HAP-1 (cell line): ENCODE measurements at regions not wholly inside any gene's neighbourhood (a gene's known extent, or its start where the extent isn't known, plus 50 kb on each side); places are given as distances from the start of the nearest gene placed in this dataset.

Experiments used
- DNase-seq, 2 experiments: peaks; one replicate each; pipeline ENCODE4 v3.0.0-alpha.2; 2016 to 2020; ENCODE audit warnings: low spot score in 2 of 2
- H3K27me3 ChIP-seq: fragments of 250-450 bp; sonication (Bioruptor Pico); 2 replicates; pipeline ENCODE4 v1.5.1; 2020; ENCODE audit warnings: low read depth, mild to moderate bottlenecking, moderate library complexity
- H3K36me3 ChIP-seq: fragments of 250-450 bp; sonication (Bioruptor Pico); replicated peaks from 2 replicates; pipeline ENCODE4 v1.5.1; 2020; ENCODE audit warnings: mild to moderate bottlenecking
- H3K4me1 ChIP-seq: fragments of 250-450 bp; sonication (Bioruptor Pico); 2 replicates; pipeline ENCODE4 v1.5.1; 2020; ENCODE audit warnings: mild to moderate bottlenecking
- H3K4me3 ChIP-seq: fragments of 250-450 bp; sonication (Bioruptor Pico); 2 replicates; pipeline ENCODE4 v1.5.1; 2020; ENCODE audit warnings: mild to moderate bottlenecking, moderate library complexity
- H3K9me3 ChIP-seq: fragments of 250-450 bp; sonication (Bioruptor Pico); 2 replicates; pipeline ENCODE4 v1.5.1; 2020; ENCODE audit warnings: mild to moderate bottlenecking, moderate library complexity
- in situ Hi-C: fragments of 300-500 bp; cut with MboI; formaldehyde crosslinking; loops from 3 replicates; pipeline ENCODE4 v1.14.3; 2020; ENCODE audit warnings: low sequenced_read_pairs, inconsistent platforms, mixed read lengths

DNA sequence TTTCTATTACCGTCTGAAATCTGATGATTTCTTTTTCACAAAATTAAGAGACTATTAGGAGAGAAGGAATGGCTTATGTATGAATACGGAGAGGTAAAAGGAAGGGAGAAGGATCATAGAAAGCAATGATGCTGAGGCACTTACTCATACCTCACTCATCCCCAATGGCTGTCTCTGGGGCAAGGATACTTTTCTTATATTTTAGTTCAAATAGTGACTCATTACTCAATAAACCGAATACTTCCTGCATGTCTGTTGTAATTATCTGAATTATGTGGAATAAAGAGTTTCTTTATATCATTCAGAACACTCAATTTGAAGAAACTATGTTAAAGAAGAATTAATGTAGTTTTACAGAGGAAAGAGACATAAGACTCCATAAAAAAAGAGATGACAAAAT is 284.5 kb upstream of the NUDT12 start:
- H3K36me3 ChIP-seq = no peaks in the 10 kb centered on the region
- no peak overlapping the region for H3K4me3 ChIP-seq
- no peaks in the 10 kb centered on the region for H3K9me3 ChIP-seq
- in situ Hi-C loops = no loop called here
- H3K4me1 ChIP-seq = peaks cover 4% of the 10 kb centered on the region
- H3K27me3 ChIP-seq = no peaks in the 10 kb centered on the region
- no peak for DNase-seq

DNA sequence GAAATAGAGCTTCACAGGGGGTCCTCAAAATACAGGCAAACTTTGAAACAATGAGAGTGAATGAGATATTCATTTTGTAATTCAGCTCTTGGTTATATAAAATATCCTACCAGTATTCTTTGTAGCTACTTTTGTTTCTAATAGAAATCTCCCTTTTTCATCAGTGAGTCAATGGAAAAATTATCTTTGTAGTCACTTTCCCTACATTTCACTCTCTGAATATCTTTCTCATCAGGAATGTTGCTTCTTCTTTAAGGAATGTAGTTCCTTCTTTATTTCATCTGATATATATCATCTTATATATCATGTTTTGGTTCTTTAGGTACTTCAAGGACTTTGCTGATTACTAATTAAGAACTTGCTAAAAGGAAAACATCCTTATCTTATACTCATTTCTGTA is 280.3 kb upstream of the NUDT12 start:
- in situ Hi-C loops = no loop called here
- Histone ChIP-seq H3K9me3 (no peaks in the 10 kb centered on the region), H3K27me3 (no peaks in the 10 kb centered on the region), H3K4me1 (no peaks in the 10 kb centered on the region; the same call in 1 of the 2 replicates), H3K36me3 (no peaks in the 10 kb centered on the region), H3K4me3 (no peak overlapping the region)
- no peak for DNase-seq

GRCh38 chr5:103840600-103840999 is 278.0 kb upstream of the NUDT12 start:
- Histone ChIP-seq H3K4me3 (no peak overlapping the region), H3K27me3 (no peaks in the 10 kb centered on the region), H3K4me1 (no peaks in the 10 kb centered on the region; the same call in 1 of the 2 replicates), H3K9me3 (no peaks in the 10 kb centered on the region), H3K36me3 (no peaks in the 10 kb centered on the region)
- no peak for DNase-seq
- in situ Hi-C loops = no loop called here

GRCh38 chr5:103834216-103834615 is 271.6 kb upstream of the NUDT12 start:
- Histone ChIP-seq H3K4me1 (no peaks in the 10 kb centered on the region; the same call in 1 of the 2 replicates), H3K9me3 (no peaks in the 10 kb centered on the region), H3K4me3 (no peak overlapping the region), H3K36me3 (no peaks in the 10 kb centered on the region), H3K27me3 (no peaks in the 10 kb centered on the region)
- in situ Hi-C loops = no loop called here
- no peak for DNase-seq

DNA sequence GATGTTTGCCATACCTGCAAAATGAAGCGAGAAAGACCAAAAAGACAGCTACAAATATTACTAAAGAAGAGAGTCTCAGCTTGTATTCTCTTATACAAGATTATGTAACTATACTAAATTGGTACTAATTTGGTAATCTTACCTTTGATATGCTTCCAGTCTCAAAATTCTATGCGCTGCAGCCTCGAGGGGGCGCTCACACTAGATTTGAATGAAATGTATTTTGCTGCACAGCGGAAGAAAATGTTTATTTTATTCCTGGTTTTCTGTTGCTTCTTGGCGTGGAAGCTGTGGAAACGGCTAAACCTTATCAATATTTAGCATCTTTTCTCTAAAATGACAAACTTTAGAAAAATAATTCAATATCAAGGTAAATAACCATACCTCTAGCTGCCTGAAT is 267.0 kb upstream of the NUDT12 start:
- no peaks in the 10 kb centered on the region; the same call in 1 of the 2 replicates for H3K4me1 ChIP-seq
- H3K27me3 ChIP-seq = no peaks in the 10 kb centered on the region
- in situ Hi-C loops = no loop called here
- H3K4me3 ChIP-seq = no peak overlapping the region
- DNase-seq = peak; percentile 6 to 70
- H3K9me3 ChIP-seq = no peaks in the 10 kb centered on the region
- no peaks in the 10 kb centered on the region for H3K36me3 ChIP-seq

DNA sequence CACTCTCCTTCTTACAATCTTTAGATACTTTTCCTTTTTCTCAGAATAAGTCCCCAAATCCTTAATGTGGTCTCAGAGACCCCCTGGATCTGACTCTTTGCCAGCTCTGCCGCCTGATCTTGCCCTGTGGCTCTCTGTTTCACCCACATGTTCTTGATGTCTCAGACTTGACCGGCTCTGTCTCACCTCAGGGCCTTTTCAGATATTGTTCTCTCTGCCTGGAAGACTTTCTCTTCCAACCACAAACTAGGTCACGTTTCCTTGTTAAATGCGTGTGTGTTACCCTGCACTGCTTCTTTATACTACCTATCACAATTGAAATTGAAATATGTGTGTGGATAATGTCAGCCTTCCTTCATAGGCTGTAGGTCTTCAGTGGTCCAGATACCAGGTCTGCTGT is 265.4 kb upstream of the NUDT12 start:
- Histone ChIP-seq H3K9me3 (no peaks in the 10 kb centered on the region), H3K4me1 (no peaks in the 10 kb centered on the region; the same call in 1 of the 2 replicates), H3K27me3 (no peaks in the 10 kb centered on the region), H3K4me3 (no peak overlapping the region), H3K36me3 (no peaks in the 10 kb centered on the region)
- no peak for DNase-seq
- in situ Hi-C loops = no loop called here

- H3K36me3 ChIP-seq = no peaks in the 10 kb centered on the region
- H3K27me3 ChIP-seq = no peaks in the 10 kb centered on the region
- no peaks in the 10 kb centered on the region for H3K4me1 ChIP-seq
- H3K9me3 ChIP-seq = no peaks in the 10 kb centered on the region
- no peak overlapping the region for H3K4me3 ChIP-seq
- DNase-seq = no peak
- in situ Hi-C loops = no loop called here
Observed at GRCh38 chr5:103821361-103821760, 258.8 kb upstream of the NUDT12 start.

GRCh38 chr5:103808464-103809106 is 246.0 kb upstream of the NUDT12 start:
- in situ Hi-C loops = no loop called here
- no peaks in the 10 kb centered on the region for H3K27me3 ChIP-seq
- H3K36me3 ChIP-seq = no peaks in the 10 kb centered on the region
- H3K9me3 ChIP-seq = no peaks in the 10 kb centered on the region
- H3K4me3 ChIP-seq = no peak overlapping the region
- DNase-seq = peak; percentile 62 to 69
- H3K4me1 ChIP-seq = no peaks in the 10 kb centered on the region

DNA sequence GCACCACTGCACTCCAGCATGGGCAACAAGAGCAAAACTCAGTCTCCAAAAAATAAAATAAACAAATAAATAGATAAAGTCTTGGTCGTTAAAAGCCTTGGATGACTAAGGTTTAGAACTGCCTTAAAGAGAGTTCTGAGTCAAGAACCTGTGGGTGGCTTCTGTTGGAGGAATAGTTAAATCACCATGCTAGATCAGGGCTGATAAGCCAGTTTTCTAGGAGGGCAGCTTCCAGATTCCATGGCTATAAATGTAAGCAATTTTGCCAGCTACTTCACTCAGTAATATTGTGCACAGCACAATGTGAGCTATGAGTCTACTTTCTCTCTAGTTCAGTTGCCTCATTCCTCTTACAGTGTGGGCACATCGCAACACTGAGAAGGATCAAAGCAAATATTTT is 242.1 kb upstream of the NUDT12 start:
- DNase-seq = no peak
- in situ Hi-C loops = no loop called here
- no peak overlapping the region for H3K4me3 ChIP-seq

DNA sequence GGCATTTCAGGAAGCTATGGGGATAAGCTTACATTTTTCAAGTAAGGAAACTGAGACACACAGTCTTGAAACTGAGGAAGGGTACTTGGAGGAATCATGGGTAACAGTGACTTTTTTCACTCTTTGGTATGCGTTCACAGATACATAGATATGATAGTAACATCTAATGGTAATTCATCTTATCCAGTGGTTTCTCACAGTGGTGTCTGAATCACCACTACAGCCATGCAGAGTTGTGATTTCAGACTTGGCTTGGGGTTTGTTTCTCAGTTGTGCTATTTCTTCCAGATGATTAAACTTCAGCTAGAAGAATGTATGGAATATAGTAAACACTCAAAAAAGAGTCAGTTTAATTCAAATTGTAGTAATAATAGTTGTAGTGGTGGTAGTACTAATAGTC is 239.1 kb upstream of the NUDT12 start:
- H3K9me3 ChIP-seq = no peaks in the 10 kb centered on the region
- H3K4me1 ChIP-seq = no peaks in the 10 kb centered on the region
- no peaks in the 10 kb centered on the region for H3K36me3 ChIP-seq
- in situ Hi-C loops = no loop called here
- H3K4me3 ChIP-seq = no peak overlapping the region
- DNase-seq = no peak
- H3K27me3 ChIP-seq = no peaks in the 10 kb centered on the region

More for the DNA sequence above, 242.1 kb upstream of the NUDT12 start:
- Histone ChIP-seq H3K36me3 (no peaks in the 10 kb centered on the region), H3K9me3 (no peaks in the 10 kb centered on the region), H3K4me1 (no peaks in the 10 kb centered on the region), H3K27me3 (no peaks in the 10 kb centered on the region)

DNA sequence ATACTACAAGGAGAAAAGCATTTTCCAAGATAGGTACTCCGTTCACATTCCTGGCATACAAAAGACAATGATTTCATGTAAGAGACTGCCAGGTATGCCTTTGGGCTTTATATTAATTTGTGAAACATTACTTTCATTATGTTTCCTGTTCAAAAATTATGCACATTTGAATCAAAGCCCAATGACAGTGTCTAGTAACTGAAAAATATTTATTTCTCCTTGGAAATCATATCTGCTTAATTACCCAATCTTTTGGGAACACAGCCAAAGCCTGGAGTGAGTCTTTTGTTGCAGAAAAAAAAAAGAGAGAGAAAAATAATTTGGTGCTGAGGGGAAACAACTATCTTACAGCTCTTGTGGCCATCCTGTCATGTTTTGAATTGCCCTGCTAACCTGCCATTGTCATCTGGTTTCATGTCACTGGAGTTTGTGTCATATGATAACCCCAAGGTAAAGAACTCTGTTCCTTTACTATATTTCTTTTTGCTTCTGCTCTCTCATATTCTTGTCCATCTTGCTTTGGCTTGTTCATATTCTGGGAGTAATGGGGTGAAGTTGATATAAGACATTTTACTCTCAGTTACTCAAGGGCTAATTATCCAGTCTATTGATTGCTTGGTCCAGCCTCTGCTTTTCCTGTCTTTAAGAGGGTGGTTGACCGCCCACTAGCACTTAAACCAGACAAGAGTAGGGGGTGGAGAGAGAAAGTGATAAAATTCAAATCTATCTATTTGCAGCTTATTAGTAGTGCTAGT is 238.3 kb upstream of the NUDT12 start:
- in situ Hi-C loops = no loop called here
- H3K36me3 ChIP-seq = no peaks in the 10 kb centered on the region

DNA sequence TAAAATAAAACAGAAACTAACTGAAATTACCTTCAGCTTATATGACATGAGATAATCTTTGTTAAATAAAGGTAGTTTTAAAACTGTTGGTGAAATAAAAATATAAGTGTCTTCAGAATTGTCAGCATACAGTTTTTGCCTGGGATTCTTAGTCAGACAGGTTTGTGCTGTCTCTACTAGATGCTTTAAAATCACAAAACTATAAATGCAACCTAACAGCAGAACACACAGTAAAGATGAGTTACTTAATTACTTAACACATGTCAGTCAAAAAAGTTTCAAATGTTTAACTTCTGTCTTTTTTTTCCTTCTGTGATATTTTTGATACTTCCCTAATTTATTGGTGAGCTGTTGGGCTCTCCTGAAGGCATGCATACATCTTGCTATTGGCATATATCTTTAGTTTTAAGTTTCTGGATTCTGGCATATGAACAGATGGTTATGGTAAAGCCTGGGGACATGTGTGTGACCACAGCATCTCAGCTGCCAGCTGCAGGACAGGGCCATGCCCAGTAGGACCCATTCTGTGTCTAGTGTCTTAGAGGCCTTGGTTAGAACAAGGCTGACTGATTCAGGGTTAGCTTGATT is 231.1 kb upstream of the NUDT12 start:
- Histone ChIP-seq H3K9me3 (peaks cover 6% of the 10 kb centered on the region; the same call in 1 of the 2 replicates), H3K27me3 (no peaks in the 10 kb centered on the region), H3K4me1 (no peaks in the 10 kb centered on the region), H3K4me3 (no peak overlapping the region), H3K36me3 (no peaks in the 10 kb centered on the region)
- no peak for DNase-seq
- in situ Hi-C loops = loop anchor here (25.0 kb wide), 1 partner anchor 206 kb away; no protein-coding TSS in a partner anchor

More for the DNA sequence above, 238.3 kb upstream of the NUDT12 start:
- H3K9me3 ChIP-seq = no peaks in the 10 kb centered on the region
- no peak overlapping the region for H3K4me3 ChIP-seq
- no peaks in the 10 kb centered on the region for H3K4me1 ChIP-seq
- no peaks in the 10 kb centered on the region for H3K27me3 ChIP-seq
- DNase-seq = no peak

DNA sequence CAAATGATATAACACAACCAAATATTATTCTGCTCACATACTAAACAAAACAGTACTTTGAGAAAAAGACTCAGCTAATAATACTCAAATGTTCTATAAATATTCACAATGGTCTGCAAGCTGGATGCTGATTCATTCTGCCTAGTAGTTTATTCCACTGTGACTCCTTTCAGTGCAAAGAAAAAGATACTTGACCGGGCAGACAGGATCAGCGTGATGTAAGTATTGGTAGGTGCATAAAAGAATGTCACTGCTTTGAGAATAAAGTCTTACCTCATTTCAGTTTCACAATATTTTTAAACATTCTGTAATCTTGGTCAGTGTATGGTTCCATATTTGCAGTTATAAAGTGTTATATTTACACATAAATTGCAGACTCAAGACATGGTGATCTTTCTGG is 223.0 kb upstream of the NUDT12 start:
- DNase-seq = no peak
- Histone ChIP-seq H3K9me3 (peaks cover 4% of the 10 kb centered on the region; the same call in 1 of the 2 replicates), H3K4me3 (no peak overlapping the region), H3K27me3 (no peaks in the 10 kb centered on the region), H3K36me3 (no peaks in the 10 kb centered on the region), H3K4me1 (no peaks in the 10 kb centered on the region)
- in situ Hi-C loops = loop anchor here (25.0 kb wide), 1 partner anchor 198 kb away; no protein-coding TSS in a partner anchor

DNA sequence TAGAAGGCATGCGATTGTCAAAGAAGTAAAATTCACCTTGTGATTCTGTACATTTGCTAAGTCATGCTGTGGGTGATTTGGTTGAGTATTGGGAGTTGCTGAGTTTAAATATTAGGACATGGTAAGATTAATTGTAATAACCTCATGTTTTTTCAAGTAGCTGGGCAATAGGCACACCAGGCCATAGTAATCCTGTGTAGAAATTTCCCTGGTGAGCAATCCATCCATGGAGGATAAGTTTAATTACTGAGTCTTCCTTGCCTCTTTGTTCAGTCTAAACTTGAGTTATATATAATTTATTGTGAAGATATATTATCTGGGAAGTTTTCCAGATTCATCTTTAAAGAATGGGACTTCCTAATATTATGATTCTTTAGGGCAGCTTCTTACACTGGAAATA is 221.1 kb upstream of the NUDT12 start:
- Histone ChIP-seq H3K27me3 (no peaks in the 10 kb centered on the region), H3K4me1 (no peaks in the 10 kb centered on the region), H3K36me3 (no peaks in the 10 kb centered on the region), H3K9me3 (no peaks in the 10 kb centered on the region), H3K4me3 (no peak overlapping the region)
- in situ Hi-C loops = loop anchor here (25.0 kb wide), 1 partner anchor 196 kb away; no protein-coding TSS in a partner anchor
- no peak for DNase-seq
